ENCODE measurements at regions not wholly inside any gene's neighbourhood (a gene's known extent, or its start where the extent isn't known, plus 50 kb on each side); places are given as distances from the start of the nearest gene placed in this dataset.

GRCh38 chr13:80058626-80059025, 282.3 kb downstream of the SPRY2 start:
- no peak overlapping the region for H3K27ac Mint-ChIP-seq
- no peak for TF ChIP-seq CTCF (conservative IDR thresholded peaks at IDR 0.05)
- H3K4me1 Mint-ChIP-seq, result no peaks in the 10 kb centered on the region
- Histone ChIP-seq H3K4me3 (ENCODE audit: low read length) (no peak overlapping the region), H3K27me3 (ENCODE audit: control insufficient read depth, insufficient read depth, low read length, poor library complexity, severe bottlenecking) (no peaks in the 10 kb centered on the region), H3K27ac (ENCODE audit: low read depth, low read length) (no peak overlapping the region), H3K9ac (ENCODE audit: extremely low read depth, low read length, poor library complexity, severe bottlenecking) (no peak overlapping the region), H3K36me3 (ENCODE audit: control insufficient read depth, insufficient read depth, low read length) (no peaks in the 10 kb centered on the region), H3K4me1 (ENCODE audit: control insufficient read depth, insufficient read depth, low read length) (no peaks in the 10 kb centered on the region), H3K9me3 (ENCODE audit: control insufficient read depth, low read length) (no peaks in the 10 kb centered on the region)
- no peaks in the 10 kb centered on the region for H3K27me3 Mint-ChIP-seq (ENCODE audit: insufficient read depth)
- DNase-seq, result no peak
- no peaks in the 10 kb centered on the region for H3K36me3 Mint-ChIP-seq (ENCODE audit: low read depth)
- peaks cover 4% of the 10 kb centered on the region for H3K9me3 Mint-ChIP-seq
- H3K4me3 Mint-ChIP-seq, result no peak overlapping the region
- WGBS, 2 experiments (ENCODE audit: insufficient coverage in 1 of 2, insufficient read length in 1 of 2), result 96 to 100% methylated on average over 4 of the region's 4 CpGs

- H3K27ac Mint-ChIP-seq, result no peak overlapping the region
- 93% methylated on average over 4 of the region's 4 CpGs for WGBS, 2 experiments (ENCODE audit: insufficient coverage in 1 of 2, insufficient read length in 1 of 2)
- no peak overlapping the region for H3K27ac ChIP-seq (ENCODE audit: low read depth, low read length)
- H3K9me3 Mint-ChIP-seq, result peaks cover 3% of the 10 kb centered on the region
- no peak overlapping the region for H3K9ac ChIP-seq (ENCODE audit: extremely low read depth, low read length, poor library complexity, severe bottlenecking)
- TF ChIP-seq CTCF (conservative IDR thresholded peaks at IDR 0.05), result no peak
- no peaks in the 10 kb centered on the region for H3K4me1 ChIP-seq (ENCODE audit: control insufficient read depth, insufficient read depth, low read length)
- no peak for DNase-seq
- H3K36me3 ChIP-seq (ENCODE audit: control insufficient read depth, insufficient read depth, low read length), result no peaks in the 10 kb centered on the region
- H3K4me1 Mint-ChIP-seq, result no peaks in the 10 kb centered on the region
- H3K27me3 ChIP-seq (ENCODE audit: control insufficient read depth, insufficient read depth, low read length, poor library complexity, severe bottlenecking), result no peaks in the 10 kb centered on the region
- H3K4me3 ChIP-seq (ENCODE audit: low read length), result no peak overlapping the region
- H3K9me3 ChIP-seq (ENCODE audit: control insufficient read depth, low read length), result no peaks in the 10 kb centered on the region
- H3K4me3 Mint-ChIP-seq, result no peak overlapping the region
- no peaks in the 10 kb centered on the region for H3K27me3 Mint-ChIP-seq (ENCODE audit: insufficient read depth)
- H3K36me3 Mint-ChIP-seq (ENCODE audit: low read depth), result no peaks in the 10 kb centered on the region
Observed at GRCh38 chr13:80055847-80056246, 285.1 kb downstream of the SPRY2 start.

GRCh38 chr13:80054806-80055205, 286.1 kb downstream of the SPRY2 start:
- Histone ChIP-seq H3K4me3 (ENCODE audit: low read length) (no peak overlapping the region), H3K36me3 (ENCODE audit: control insufficient read depth, insufficient read depth, low read length) (no peaks in the 10 kb centered on the region), H3K4me1 (ENCODE audit: control insufficient read depth, insufficient read depth, low read length) (no peaks in the 10 kb centered on the region), H3K27ac (ENCODE audit: low read depth, low read length) (no peak overlapping the region), H3K27me3 (ENCODE audit: control insufficient read depth, insufficient read depth, low read length, poor library complexity, severe bottlenecking) (no peaks in the 10 kb centered on the region), H3K9ac (ENCODE audit: extremely low read depth, low read length, poor library complexity, severe bottlenecking) (no peak overlapping the region), H3K9me3 (ENCODE audit: control insufficient read depth, low read length) (no peaks in the 10 kb centered on the region)
- no peaks in the 10 kb centered on the region for H3K36me3 Mint-ChIP-seq (ENCODE audit: low read depth)
- H3K4me3 Mint-ChIP-seq, result no peak overlapping the region
- H3K27me3 Mint-ChIP-seq (ENCODE audit: insufficient read depth), result no peaks in the 10 kb centered on the region
- no peaks in the 10 kb centered on the region for H3K9me3 Mint-ChIP-seq
- H3K4me1 Mint-ChIP-seq, result no peaks in the 10 kb centered on the region
- H3K27ac Mint-ChIP-seq, result no peak overlapping the region
- DNase-seq, result no peak
- 85 to 100% methylated on average over 1 to 3 of the region's 3 CpGs for WGBS, 2 experiments (ENCODE audit: insufficient coverage in 1 of 2, insufficient read length in 1 of 2)
- no peak for TF ChIP-seq CTCF (conservative IDR thresholded peaks at IDR 0.05)
